Lower leg skin (tissue), 4 donors: ENCODE measurements at regions not wholly inside any gene's neighbourhood (a gene's known extent, or its start where the extent isn't known, plus 50 kb on each side); places are given as distances from the start of the nearest gene placed in this dataset.

Experiments
- DNase-seq, 2 donors: peaks; one replicate each; pipeline ENCODE4 v3.0.0-alpha.2; 2019; ENCODE audit warnings: low spot score in 2 of 2
- H3K4me3 ChIP-seq: fragments of 200-600 bp; sonication (generic); 2 replicates; pipeline ENCODE4 v1.5.1; 2017; ENCODE audit warnings: mild to moderate bottlenecking, low read depth; ENCODE audit not compliant: poor library complexity, severe bottlenecking
- POLR2A ChIP-seq, 2 donors: fragments of 450-650 bp; IDR thresholded peaks; one replicate each; pipeline ENCODE4 v1.6.1; 2016 to 2017; ENCODE audit warnings: antibody characterized with exemption in 2 of 2, mild to moderate bottlenecking in 1 of 2, moderate library complexity in 1 of 2
- WGBS, 2 donors: methylation state at CpG; one replicate each; pipeline ENCODE4 v1.1.5; 2018; 5-methylcytosine and 5-hydroxymethylcytosine counted together
- intact Hi-C: fragments of 100-400 bp; cut with DNase I; formaldehyde crosslinking; loops from one replicate; pipeline ENCODE4 v1.15.0; 2023; ENCODE audit warnings: low total_unique reads
- TF ChIP-seq, protein P1 (sequence below), 3 donors: fragments of 450-650 bp; IDR thresholded peaks; one replicate each; pipeline ENCODE4 v1.5.1; 2016; ENCODE audit warnings: antibody characterized with exemption in 3 of 3, mild to moderate bottlenecking in 3 of 3, moderate library complexity in 2 of 3

DNA sequence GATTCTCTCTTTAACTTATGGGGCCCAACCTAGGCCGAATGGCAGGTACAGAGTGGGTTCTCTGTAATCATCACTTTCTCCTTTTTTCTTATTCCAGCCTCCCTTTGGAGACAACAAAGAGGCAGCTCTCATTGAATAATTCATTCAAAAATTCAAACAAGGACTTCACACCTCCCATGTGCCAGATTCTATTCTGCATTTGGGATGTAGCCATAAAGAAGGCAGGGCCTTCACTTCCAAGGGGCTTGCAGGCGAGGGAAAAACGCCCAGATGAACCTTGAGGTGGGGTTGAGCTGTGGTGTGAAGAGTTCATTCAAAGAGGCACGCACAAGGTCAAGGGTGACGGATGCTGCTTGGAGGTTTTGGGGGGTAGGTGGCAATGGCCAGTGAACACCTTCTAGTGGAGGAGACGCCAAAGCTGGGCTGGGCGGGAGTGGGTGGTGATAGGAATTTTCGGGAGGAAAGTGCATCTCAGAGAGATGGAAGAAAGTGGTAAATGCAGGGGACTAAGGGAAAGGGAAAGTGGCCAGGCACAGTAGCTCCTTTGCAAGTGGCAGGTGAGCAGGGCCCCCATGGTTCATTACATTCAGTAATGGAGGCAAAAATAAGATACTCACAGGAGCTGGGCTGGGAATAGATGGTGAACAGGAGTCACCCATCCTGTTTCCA lies 499.6 kb downstream of the MIAT start:
- peak in 1 of 2 donors; percentile 62 for DNase-seq
- WGBS, 2 donors: 89% methylated on average over 8 of the region's 8 CpGs
- no peak overlapping the region for H3K4me3 ChIP-seq
- no peak for TF ChIP-seq POLR2A (IDR thresholded peaks at IDR 0.05)
- TF ChIP-seq, protein P1, sequence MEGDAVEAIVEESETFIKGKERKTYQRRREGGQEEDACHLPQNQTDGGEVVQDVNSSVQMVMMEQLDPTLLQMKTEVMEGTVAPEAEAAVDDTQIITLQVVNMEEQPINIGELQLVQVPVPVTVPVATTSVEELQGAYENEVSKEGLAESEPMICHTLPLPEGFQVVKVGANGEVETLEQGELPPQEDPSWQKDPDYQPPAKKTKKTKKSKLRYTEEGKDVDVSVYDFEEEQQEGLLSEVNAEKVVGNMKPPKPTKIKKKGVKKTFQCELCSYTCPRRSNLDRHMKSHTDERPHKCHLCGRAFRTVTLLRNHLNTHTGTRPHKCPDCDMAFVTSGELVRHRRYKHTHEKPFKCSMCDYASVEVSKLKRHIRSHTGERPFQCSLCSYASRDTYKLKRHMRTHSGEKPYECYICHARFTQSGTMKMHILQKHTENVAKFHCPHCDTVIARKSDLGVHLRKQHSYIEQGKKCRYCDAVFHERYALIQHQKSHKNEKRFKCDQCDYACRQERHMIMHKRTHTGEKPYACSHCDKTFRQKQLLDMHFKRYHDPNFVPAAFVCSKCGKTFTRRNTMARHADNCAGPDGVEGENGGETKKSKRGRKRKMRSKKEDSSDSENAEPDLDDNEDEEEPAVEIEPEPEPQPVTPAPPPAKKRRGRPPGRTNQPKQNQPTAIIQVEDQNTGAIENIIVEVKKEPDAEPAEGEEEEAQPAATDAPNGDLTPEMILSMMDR (IDR thresholded peaks at IDR 0.05): no peak
- intact Hi-C loops: no loop called here

DNA sequence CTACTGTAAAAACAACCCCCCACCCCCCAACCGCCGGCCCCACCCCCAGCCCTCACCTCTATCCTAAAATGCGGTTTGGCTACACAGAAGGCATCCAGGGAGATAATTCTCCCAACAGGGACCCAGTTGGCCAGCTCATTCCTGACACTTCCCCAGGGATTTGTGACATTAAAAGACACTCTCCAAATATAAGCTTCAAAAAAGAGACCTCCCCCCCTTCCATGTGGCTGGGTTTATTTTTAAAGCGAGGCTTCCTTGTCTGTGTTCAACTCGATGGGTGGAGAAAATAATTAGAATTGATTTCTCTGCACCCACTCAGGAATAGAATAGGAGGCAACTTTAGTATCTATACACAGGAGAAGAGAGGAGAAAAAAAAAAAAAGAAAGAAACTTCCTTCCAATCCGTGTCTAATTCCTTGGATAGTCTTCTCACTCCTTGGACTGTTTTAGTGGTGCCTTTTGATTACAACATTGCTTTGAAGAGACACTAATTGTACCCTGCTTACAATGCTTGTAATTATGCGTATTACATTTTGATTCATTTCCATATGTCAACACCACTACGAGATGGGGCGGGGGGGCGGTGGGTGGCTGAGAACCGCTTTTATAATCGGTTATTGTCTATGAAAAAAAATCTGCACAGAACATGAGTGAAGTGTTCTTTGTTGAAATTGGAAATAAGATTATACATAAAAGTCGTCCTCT lies 500.4 kb downstream of the MIAT start:
- TF ChIP-seq, protein P1 (IDR thresholded peaks at IDR 0.05): no peak
- no peak for TF ChIP-seq POLR2A (IDR thresholded peaks at IDR 0.05)
- intact Hi-C loops: no loop called here
- no peak overlapping the region for H3K4me3 ChIP-seq
- WGBS, 2 donors: 49 to 53% methylated on average over 13 of the region's 13 CpGs
- DNase-seq: peak in 1 of 2 donors; percentile 28

- 88 to 92% methylated on average over 8 of the region's 8 CpGs for WGBS, 2 donors
- intact Hi-C loops: no loop called here
- peak in 1 of 2 donors; percentile 66 for DNase-seq
- no peak overlapping the region for H3K4me3 ChIP-seq
- TF ChIP-seq POLR2A (IDR thresholded peaks at IDR 0.05): no peak
- TF ChIP-seq, protein P1 (IDR thresholded peaks at IDR 0.05): no peak
Measured at GRCh38 chr22:27159016-27159415, 501.6 kb downstream of the MIAT start.

DNA sequence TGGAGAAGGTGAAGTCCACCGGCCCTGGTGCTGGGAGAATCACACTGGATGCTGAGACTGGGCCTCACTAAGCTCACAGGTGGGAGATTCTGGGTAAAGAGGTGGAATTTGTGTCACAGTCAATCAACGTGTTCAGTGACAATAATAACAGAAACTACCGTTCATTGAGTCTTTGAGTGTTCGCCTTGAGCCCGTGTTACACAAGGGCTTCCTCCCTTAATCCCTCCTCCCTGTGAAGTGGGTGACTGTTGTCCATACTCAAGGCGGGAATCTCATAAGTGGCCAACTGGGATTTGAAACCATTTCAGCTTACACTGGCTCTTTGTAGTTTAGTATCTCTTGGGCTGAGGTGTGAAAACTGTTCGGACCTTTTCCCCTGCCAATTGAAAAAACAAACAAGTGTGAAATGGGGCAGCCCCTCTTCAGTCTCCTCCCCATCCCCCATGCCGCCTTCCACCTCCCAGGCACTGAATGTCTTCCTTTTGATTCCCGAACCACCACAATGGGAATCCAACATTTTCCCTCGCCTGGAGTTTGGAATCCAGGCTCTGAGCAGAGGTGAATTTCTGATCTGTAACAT lies 502.4 kb downstream of the MIAT start:
- no peak overlapping the region for H3K4me3 ChIP-seq
- intact Hi-C loops: no loop called here
- 85 to 90% methylated on average over 10 of the region's 10 CpGs for WGBS, 2 donors
- no peak for DNase-seq
- no peak for TF ChIP-seq POLR2A (IDR thresholded peaks at IDR 0.05)
- TF ChIP-seq, protein P1 (IDR thresholded peaks at IDR 0.05): no peak

DNA sequence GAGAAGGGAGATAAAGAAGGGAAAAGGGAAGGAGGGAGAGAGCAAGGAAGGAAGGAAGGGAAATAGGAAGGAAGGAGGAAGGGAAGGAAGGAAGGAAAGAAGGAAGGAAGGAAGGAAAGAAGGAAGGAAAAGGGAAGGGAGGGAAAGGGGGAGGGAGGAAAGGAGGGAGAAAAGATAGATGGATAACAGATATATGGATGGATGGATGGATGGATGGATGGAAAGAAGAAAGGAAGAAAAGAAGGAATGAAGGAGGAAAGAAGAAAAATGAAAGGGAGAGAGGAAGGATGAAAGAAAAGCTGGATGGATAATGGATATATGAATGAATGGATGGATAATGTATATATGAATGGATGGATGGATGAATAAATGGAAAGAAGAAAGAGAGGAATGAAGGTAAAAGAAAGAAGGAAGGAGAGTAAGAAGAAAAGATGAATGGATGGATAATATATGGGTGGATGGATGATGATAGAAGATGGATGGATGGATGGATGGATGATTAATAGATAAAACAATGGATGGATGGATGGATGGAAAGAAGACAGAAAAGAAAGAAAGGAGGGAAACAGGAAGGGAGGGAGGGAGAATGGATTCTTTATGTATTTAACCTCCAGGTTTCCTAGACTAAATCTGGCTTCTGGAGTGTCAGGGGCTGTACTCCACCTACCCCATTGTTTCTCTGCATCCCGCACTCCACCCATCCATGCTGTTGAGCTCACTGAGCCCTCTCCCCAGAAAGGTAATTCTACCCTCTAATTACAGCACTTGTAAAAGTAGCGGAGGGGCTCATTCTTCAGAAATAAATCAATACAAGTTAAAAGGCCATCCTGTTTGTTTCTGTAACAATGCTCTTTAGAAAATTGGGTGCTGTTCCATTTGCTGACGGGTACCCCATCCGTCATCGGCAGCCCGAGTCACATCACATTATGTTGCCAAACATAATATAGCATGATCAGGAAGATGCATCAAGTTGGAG lies 506.1 kb downstream of the MIAT start:
- no peak overlapping the region for H3K4me3 ChIP-seq
- no peak for DNase-seq
- intact Hi-C loops: no loop called here
- TF ChIP-seq, protein P1 (IDR thresholded peaks at IDR 0.05): no peak
- TF ChIP-seq POLR2A (IDR thresholded peaks at IDR 0.05): no peak
- 57 to 79% methylated on average over 6 of the region's 6 CpGs for WGBS, 2 donors
